ENCODE measurements at regions not wholly inside any gene's neighbourhood (a gene's known extent, or its start where the extent isn't known, plus 50 kb on each side); places are given as distances from the start of the nearest gene placed in this dataset.

- 89% methylated on average over 3 of the region's 3 CpGs for WGBS (ENCODE audit: insufficient coverage)
- intact Hi-C loops (cut with micrococcal nuclease): no loop called here
- no peak for TF ChIP-seq CTCF (IDR thresholded peaks at IDR 0.05)
- Mint-ChIP-seq H3K4me3 (no peak overlapping the region), H3K4me1 (no peaks in the 10 kb centered on the region), H3K9me3 (peaks cover 0 to 3% (median 0%) of the 10 kb centered on the region in 7 donors), H3K27me3 (ENCODE audit: low read depth in 3 of 3) (peaks cover 0 to 2% (median 0%) of the 10 kb centered on the region in 3 donors), H3K27ac (no peak overlapping the region), H3K36me3 (no peaks in the 10 kb centered on the region)
- Histone ChIP-seq H3K9me3 (replicated peaks in 1 of 2; ENCODE audit: control insufficient read depth in 1 of 2, insufficient read depth in 1 of 2, low read length in 2 of 2) (no peaks in the 10 kb centered on the region), H3K4me1 (ENCODE audit: control insufficient read depth in 1 of 2, insufficient read depth in 2 of 2, low read length in 2 of 2) (no peaks in the 10 kb centered on the region), H3K36me3 (replicated peaks in 1 of 2; ENCODE audit: control insufficient read depth in 1 of 2, insufficient read depth in 2 of 2, low read length in 2 of 2) (no peaks in the 10 kb centered on the region), H2AFZ (ENCODE audit: insufficient read depth, low read depth, low read length, poor library complexity, severe bottlenecking) (no peak overlapping the region), H4K20me1 (ENCODE audit: insufficient read depth, low read length) (no peaks in the 10 kb centered on the region), H3K9ac (ENCODE audit: insufficient read depth, low read length, poor library complexity, severe bottlenecking) (no peak overlapping the region), H3K27me3 (ENCODE audit: control insufficient read depth in 2 of 2, insufficient read depth in 2 of 2, low read length in 2 of 2) (no peaks in the 10 kb centered on the region), H3K79me2 (ENCODE audit: insufficient read depth, low read length) (no peaks in the 10 kb centered on the region), H3K4me3 (replicated peaks in 1 of 3; ENCODE audit: low read depth in 2 of 3, low read length in 3 of 3) (no peak overlapping the region), H3K27ac (ENCODE audit: low read depth in 1 of 2, low read length in 2 of 2) (no peak overlapping the region), H3K4me2 (replicated peaks; ENCODE audit: extremely low read depth, low read length, poor library complexity, severe bottlenecking) (no peak overlapping the region)
- no peak for DNase-seq
Observed at GRCh38 chr4:111773858-111774257, 371.4 kb upstream of the FAM241A start.

GRCh38 chr4:111775556-111776297, 369.5 kb upstream of the FAM241A start:
- Histone ChIP-seq H3K36me3 (replicated peaks in 1 of 2; ENCODE audit: control insufficient read depth in 1 of 2, insufficient read depth in 2 of 2, low read length in 2 of 2) (no peaks in the 10 kb centered on the region), H2AFZ (ENCODE audit: insufficient read depth, low read depth, low read length, poor library complexity, severe bottlenecking) (no peak overlapping the region), H3K79me2 (ENCODE audit: insufficient read depth, low read length) (no peaks in the 10 kb centered on the region), H3K4me3 (replicated peaks in 1 of 3; ENCODE audit: low read depth in 2 of 3, low read length in 3 of 3) (no peak overlapping the region), H3K9ac (ENCODE audit: insufficient read depth, low read length, poor library complexity, severe bottlenecking) (no peak overlapping the region), H3K4me1 (ENCODE audit: control insufficient read depth in 1 of 2, insufficient read depth in 2 of 2, low read length in 2 of 2) (no peaks in the 10 kb centered on the region), H3K27me3 (ENCODE audit: control insufficient read depth in 2 of 2, insufficient read depth in 2 of 2, low read length in 2 of 2) (no peaks in the 10 kb centered on the region), H3K9me3 (replicated peaks in 1 of 2; ENCODE audit: control insufficient read depth in 1 of 2, insufficient read depth in 1 of 2, low read length in 2 of 2) (no peaks in the 10 kb centered on the region), H3K4me2 (replicated peaks; ENCODE audit: extremely low read depth, low read length, poor library complexity, severe bottlenecking) (no peak overlapping the region), H4K20me1 (ENCODE audit: insufficient read depth, low read length) (no peaks in the 10 kb centered on the region), H3K27ac (ENCODE audit: low read depth in 1 of 2, low read length in 2 of 2) (no peak overlapping the region)
- Mint-ChIP-seq H3K27ac (no peak overlapping the region), H3K27me3 (ENCODE audit: low read depth in 3 of 3) (peaks cover 0 to 2% (median 2%) of the 10 kb centered on the region in 3 donors), H3K4me1 (no peaks in the 10 kb centered on the region), H3K9me3 (no peaks in the 10 kb centered on the region), H3K36me3 (no peaks in the 10 kb centered on the region), H3K4me3 (no peak overlapping the region)
- intact Hi-C loops (cut with micrococcal nuclease): no loop called here
- WGBS (ENCODE audit: insufficient coverage): 100% methylated on average over 1 of the region's 4 CpGs
- DNase-seq: no peak
- no peak for TF ChIP-seq CTCF (IDR thresholded peaks at IDR 0.05)

All from CD14-positive monocyte (primary cell).